IMR-90 (cell line): ENCODE measurements at regions not wholly inside any gene's neighbourhood (a gene's known extent, or its start where the extent isn't known, plus 50 kb on each side); places are given as distances from the start of the nearest gene placed in this dataset.

Experiments
- ATAC-seq: fragments of 200-7000 bp; cut with Tn5 transposase; 2 replicates; pipeline ENCODE4 v1.9.1; 2020; ENCODE audit warnings: low read depth, mild to moderate bottlenecking, moderate library complexity
- BruUV-seq: library from RNA; stranded (reverse); fragments of 400-500 nt; replicated peaks from 2 replicates; lab custom pipeline; 2021; lab: Mats Ljungman, UMichigan
- CTCF ChIA-PET: fragments of 300-600 bp; formaldehyde crosslinking; extraction: SDS; loops from one replicate; lab custom pipeline; 2021; ENCODE audit warnings: antibody characterized with exemption; lab: Yijun Ruan, JAX
- POLR2A ChIA-PET: fragments of 300-600 bp; sonication (Branson Sonifier 250); formaldehyde crosslinking; loops from one replicate; lab custom pipeline; 2022; ENCODE audit warnings: antibody characterized with exemption; ENCODE audit not compliant: unreplicated experiment; lab: Charles Lee
- DNase-seq: peaks from one replicate; pipeline ENCODE4 v3.0.0; 2013
- H2AFZ ChIP-seq: replicated peaks from 2 replicates; pipeline ENCODE3; 2013; ENCODE audit warnings: low read length, mild to moderate bottlenecking; ENCODE audit not compliant: poor library complexity
- H2AK5ac ChIP-seq: 2 replicates; pipeline ENCODE4 v1.6.1; 2013; ENCODE audit warnings: low read depth, low read length, inconsistent platforms
- H2AK9ac ChIP-seq: replicated peaks from 2 replicates; pipeline ENCODE3; 2013; ENCODE audit warnings: mild to moderate bottlenecking, low read depth, low read length, moderate library complexity; ENCODE audit not compliant: poor library complexity
- H2BK120ac ChIP-seq: 2 replicates; pipeline ENCODE4 v1.6.1; 2013; ENCODE audit warnings: low read depth, low read length, inconsistent platforms
- H2BK15ac ChIP-seq: 3 replicates; pipeline ENCODE4 v1.6.1; 2013; ENCODE audit warnings: low read depth, low read length, inconsistent platforms
- H2BK20ac ChIP-seq: 2 replicates; pipeline ENCODE4 v1.6.1; 2013; ENCODE audit warnings: low read depth, mild to moderate bottlenecking, inconsistent platforms, low read length, moderate library complexity
- H2BK5ac ChIP-seq: 2 replicates; pipeline ENCODE4 v1.6.1; 2013; ENCODE audit warnings: mild to moderate bottlenecking, low read depth, low read length, inconsistent platforms; ENCODE audit not compliant: poor library complexity, severe bottlenecking
- H3K14ac ChIP-seq: replicated peaks from 2 replicates; pipeline ENCODE4 v1.6.1; 2013; ENCODE audit warnings: low read depth, low read length, inconsistent platforms
- H3K18ac ChIP-seq: 2 replicates; pipeline ENCODE4 v1.6.1; 2013; ENCODE audit warnings: low read depth, low read length, control low read depth
- H3K23ac ChIP-seq: 2 replicates; pipeline ENCODE4 v1.6.1; 2013; ENCODE audit warnings: low read depth, low read length, inconsistent platforms
- H3K27ac ChIP-seq: 2 replicates; pipeline ENCODE4 v1.5.1; 2013; ENCODE audit warnings: mild to moderate bottlenecking, control low read depth, low read length; ENCODE audit not compliant: insufficient read depth
- H3K27me3 ChIP-seq: 2 replicates; pipeline ENCODE4 v1.6.1; 2013; ENCODE audit warnings: low read length; ENCODE audit not compliant: control insufficient read depth, insufficient read depth
- H3K36me3 ChIP-seq: 2 replicates; pipeline ENCODE4 v1.6.1; 2013; ENCODE audit warnings: low read length, mixed read lengths; ENCODE audit not compliant: control insufficient read depth, insufficient read depth
- H3K4ac ChIP-seq: 2 replicates; pipeline ENCODE4 v1.6.1; 2013; ENCODE audit warnings: low read depth, low read length, inconsistent platforms
- H3K4me1 ChIP-seq: 2 replicates; pipeline ENCODE4 v1.6.1; 2013; ENCODE audit warnings: low read length, mixed read lengths; ENCODE audit not compliant: control insufficient read depth, insufficient read depth
- H3K4me2 ChIP-seq: 2 replicates; pipeline ENCODE4 v1.6.1; 2013; ENCODE audit warnings: low read depth, mild to moderate bottlenecking, control low read depth, low read length, moderate library complexity
- H3K4me3 ChIP-seq: 2 replicates; pipeline ENCODE4 v1.5.1; 2013; ENCODE audit warnings: low read depth, mild to moderate bottlenecking, control low read depth, low read length, moderate library complexity; ENCODE audit not compliant: insufficient read depth
- H3K56ac ChIP-seq: 2 replicates; pipeline ENCODE4 v1.6.1; 2013; ENCODE audit warnings: low read length, inconsistent platforms; ENCODE audit not compliant: insufficient read depth; ENCODE audit errors: extremely low read depth
- H3K79me1 ChIP-seq, 2 experiments: 2 replicates each; pipeline ENCODE4 v1.6.1; 2013; ENCODE audit warnings: low read length in 2 of 2, inconsistent platforms in 1 of 2, low read depth in 1 of 2
- H3K9ac ChIP-seq: 2 replicates; pipeline ENCODE4 v1.6.1; 2013; ENCODE audit warnings: low read depth, low read length, control low read depth
- H3K9me1 ChIP-seq: 2 replicates; pipeline ENCODE4 v1.6.1; 2013; ENCODE audit warnings: low read length, inconsistent platforms; ENCODE audit not compliant: insufficient read depth
- H3K9me3 ChIP-seq: 2 replicates; pipeline ENCODE4 v1.6.1; 2013; ENCODE audit warnings: low read length; ENCODE audit not compliant: control insufficient read depth, insufficient read depth
- H4K20me1 ChIP-seq: 2 replicates; pipeline ENCODE4 v1.6.1; 2013; ENCODE audit warnings: low read length, inconsistent platforms; ENCODE audit not compliant: insufficient read depth
- H4K5ac ChIP-seq: 2 replicates; pipeline ENCODE4 v1.6.1; 2013; ENCODE audit warnings: mild to moderate bottlenecking, low read depth, low read length, control low read depth
- H4K8ac ChIP-seq, 2 experiments: 2 replicates each; pipeline ENCODE4 v1.6.1; 2013; ENCODE audit warnings: low read depth in 2 of 2, low read length in 2 of 2, control low read depth in 1 of 2, inconsistent platforms in 1 of 2
- H4K91ac ChIP-seq: 2 replicates; pipeline ENCODE4 v1.6.1; 2013; ENCODE audit warnings: low read depth, low read length, inconsistent platforms; ENCODE audit not compliant: insufficient read depth
- BHLHE40 ChIP-seq: fragments of 150-350 bp; IDR thresholded peaks from 2 replicates; pipeline ENCODE4 v1.6.1; 2016; ENCODE audit warnings: mild to moderate bottlenecking, low read depth, low read length
- CEBPB ChIP-seq: IDR thresholded peaks from 2 replicates; pipeline ENCODE4 v1.6.1; 2012; ENCODE audit warnings: low read depth, low read length, improper control_type of control experiment
- CHD1 ChIP-seq: IDR thresholded peaks from 2 replicates; pipeline ENCODE4 v1.6.1; 2012; ENCODE audit warnings: low read depth, low read length, improper control_type of control experiment
- CTCF ChIP-seq: conservative IDR thresholded peaks from 2 replicates; pipeline ENCODE4 v1.5.1; 2012; ENCODE audit warnings: mild to moderate bottlenecking, low read depth, low read length, improper control_type of control experiment
- ELK1 ChIP-seq: fragments of 150-350 bp; IDR thresholded peaks from 2 replicates; pipeline ENCODE4 v1.6.1; 2016; ENCODE audit warnings: low read depth, mild to moderate bottlenecking, low read length, moderate library complexity, borderline replicate concordance
- MAFK ChIP-seq: IDR thresholded peaks from 2 replicates; pipeline ENCODE4 v1.6.1; 2012; ENCODE audit warnings: low read depth, low read length, improper control_type of control experiment
- MAZ ChIP-seq: IDR thresholded peaks from 2 replicates; pipeline ENCODE4 v1.6.1; 2012; ENCODE audit warnings: low read depth, mild to moderate bottlenecking, low read length, improper control_type of control experiment, moderate library complexity, borderline replicate concordance
- MXI1 ChIP-seq: IDR thresholded peaks from 2 replicates; pipeline ENCODE4 v1.6.1; 2012; ENCODE audit warnings: low read depth, mild to moderate bottlenecking, low read length, moderate library complexity, borderline replicate concordance
- NFE2L2 ChIP-seq: fragments of 150-350 bp; IDR thresholded peaks from 2 replicates; pipeline ENCODE4 v1.6.1; 2016; ENCODE audit warnings: low read depth, mild to moderate bottlenecking, low read length
- POLR2A ChIP-seq: IDR thresholded peaks from 2 replicates; pipeline ENCODE4 v1.6.1; 2012; ENCODE audit warnings: mild to moderate bottlenecking, low read depth, low read length
- RAD21 ChIP-seq: IDR thresholded peaks from 2 replicates; pipeline ENCODE4 v1.6.1; 2012; ENCODE audit warnings: low read length, improper control_type of control experiment
- RCOR1 ChIP-seq: IDR thresholded peaks from 2 replicates; pipeline ENCODE4 v1.6.1; 2012; ENCODE audit warnings: mild to moderate bottlenecking, low read length, improper control_type of control experiment; ENCODE audit not compliant: insufficient replicate concordance
- RFX5 ChIP-seq: IDR thresholded peaks from 2 replicates; pipeline ENCODE4 v1.8.0; 2012; ENCODE audit warnings: low read depth, mild to moderate bottlenecking, low read length, moderate library complexity
- SMC3 ChIP-seq: fragments of 150-350 bp; IDR thresholded peaks from 2 replicates; pipeline ENCODE4 v1.6.1; 2016; ENCODE audit warnings: low read depth, mild to moderate bottlenecking, antibody characterized with exemption, low read length, moderate library complexity
- USF2 ChIP-seq: fragments of 150-350 bp; IDR thresholded peaks from 2 replicates; pipeline ENCODE4 v1.6.1; 2017; ENCODE audit warnings: mild to moderate bottlenecking, antibody characterized with exemption, low read length, low read depth
- WGBS, 2 experiments: methylation state at CpG; one replicate each; pipeline versions ENCODE4 v1.1.5 to v1.1.7; 2013; ENCODE audit warnings: missing lambda C conversion rate in 2 of 2; ENCODE audit not compliant: insufficient read length in 1 of 2; ENCODE audit errors: extremely low coverage in 2 of 2; 5-methylcytosine and 5-hydroxymethylcytosine counted together
- dilution Hi-C: fragments of 300-500 bp; cut with HindIII; formaldehyde crosslinking; loops from one replicate; pipeline ENCODE4 v1.14.3; 2018; ENCODE audit warnings: low sequenced_read_pairs; ENCODE audit not compliant: unreplicated experiment
- in situ Hi-C: fragments of 300-500 bp; cut with MboI; formaldehyde crosslinking; loops from 3 replicates; pipeline ENCODE4 v1.14.3; 2019; ENCODE audit warnings: low sequenced_read_pairs, inconsistent platforms, mixed read lengths
- intact Hi-C: fragments of 100-400 bp; cut with micrococcal nuclease; formaldehyde crosslinking; loops from 2 replicates; pipeline ENCODE4 v1.10.0; 2022

- Histone ChIP-seq H3K27me3 (peaks cover 3% of the 10 kb centered on the region; the same call in 1 of the 2 replicates), H4K91ac (no peak overlapping the region), H2BK15ac (no peak overlapping the region), H3K4me1 (no peaks in the 10 kb centered on the region), H3K9me1 (no peaks in the 10 kb centered on the region), H4K8ac (no peak overlapping the region), H3K4me2 (no peak overlapping the region), H2BK5ac (no peak overlapping the region), H3K14ac (no peak overlapping the region), H2BK20ac (no peak overlapping the region), H2AK5ac (no peak overlapping the region), H3K36me3 (no peaks in the 10 kb centered on the region), H2AFZ (no peak overlapping the region), H4K5ac (no peak overlapping the region), H2BK120ac (no peak overlapping the region), H3K18ac (no peak overlapping the region), H3K27ac (no peak overlapping the region), H3K9me3 (no peaks in the 10 kb centered on the region), H3K23ac (no peak overlapping the region), H3K56ac (no peak overlapping the region), H2AK9ac (no peak overlapping the region), H3K79me1 (no peaks in the 10 kb centered on the region), H3K9ac (no peak overlapping the region), H3K4me3 (no peak overlapping the region), H4K20me1 (peaks cover 3% of the 10 kb centered on the region; the same call in 1 of the 2 replicates), H3K4ac (no peak overlapping the region)
- DNase-seq = no peak
- BruUV-seq = no TSS peak
- 74% methylated on average over 5 of the region's 19 CpGs; no CpG with 5 or more reads in 1 of the 2 experiments for WGBS, 2 experiments
- in situ Hi-C loops (no loop called here), intact Hi-C loops (no loop called here), dilution Hi-C loops (no loop called here)
- POLR2A ChIA-PET = no interaction called here
- TF ChIP-seq POLR2A (no peak), RAD21 (no peak), CTCF (no peak), CEBPB (no peak), MXI1 (no peak), CHD1 (no peak), SMC3 (no peak), ELK1 (no peak), NFE2L2 (no peak), MAZ (no peak), MAFK (no peak), RFX5 (no peak), RCOR1 (no peak), USF2 (no peak), BHLHE40 (no peak)
- no peak for ATAC-seq
- CTCF ChIA-PET = interaction anchor here (1.3 kb wide), 2 partner anchors 8 to 22 kb away, joined by 3 read pairs; no protein-coding TSS in a partner anchor
Measured at GRCh38 chr11:70504246-70505020, 106.1 kb downstream of the CTTN start.
